CD4-positive, alpha-beta T cell (primary cell): ENCODE measurements at regions not wholly inside any gene's neighbourhood (a gene's known extent, or its start where the extent isn't known, plus 50 kb on each side); places are given as distances from the start of the nearest gene placed in this dataset.

ENCODE experiments used
- ATAC-seq: fragments of 200-7000 bp; cut with Tn5 transposase; one replicate; pipeline ENCODE4 v1.10.0; 2022; ENCODE audit warnings: mild to moderate bottlenecking; ENCODE audit not compliant: poor library complexity
- CTCF ChIA-PET: fragments of 350-600 bp; sonication (Branson Sonifier 250); formaldehyde crosslinking; loops from one replicate; lab custom pipeline; 2021; ENCODE audit warnings: antibody characterized with exemption, inconsistent platforms; lab: Charles Lee
- POLR2A ChIA-PET: fragments of 350-600 bp; sonication (Branson Sonifier 250); formaldehyde crosslinking; loops from one replicate; lab custom pipeline; 2021; ENCODE audit warnings: antibody characterized with exemption, inconsistent platforms; lab: Charles Lee
- DNase-seq, 14 experiments: peaks; one replicate each; pipeline ENCODE4 v3.0.0-alpha.2; 2013 to 2020; ENCODE audit warnings: mixed read lengths in 2 of 14
- H3K27ac ChIP-seq, 2 donors: one replicate each; pipeline versions ENCODE4 v1.5.1 to v1.7.0; 2013; ENCODE audit warnings: low read length in 2 of 2, low read depth in 1 of 2, mild to moderate bottlenecking in 1 of 2
- H3K27me3 ChIP-seq, 2 experiments: 1 replicate in 1 of 2; 2 replicates in 1 of 2; pipeline versions ENCODE4 v1.6.1 to v1.7.0; 2013; ENCODE audit warnings: low read length in 2 of 2, control low read depth in 1 of 2, mild to moderate bottlenecking in 1 of 2, moderate library complexity in 1 of 2; ENCODE audit not compliant: insufficient read depth in 2 of 2, control insufficient read depth in 1 of 2
- H3K36me3 ChIP-seq: one replicate; pipeline ENCODE4 v1.6.1; 2013; ENCODE audit warnings: low read length, control low read depth; ENCODE audit not compliant: insufficient read depth
- H3K4me1 ChIP-seq: one replicate; pipeline ENCODE4 v1.6.1; 2013; ENCODE audit warnings: low read length, control low read depth; ENCODE audit not compliant: insufficient read depth
- H3K4me3 ChIP-seq: one replicate; pipeline ENCODE4 v1.5.1; 2013; ENCODE audit warnings: mild to moderate bottlenecking, low read length, moderate library complexity
- H3K9me3 ChIP-seq, 2 experiments: 1 replicate in 1 of 2; 2 replicates in 1 of 2; pipeline versions ENCODE4 v1.6.1 to v1.7.0; 2013; ENCODE audit warnings: low read length in 2 of 2, mild to moderate bottlenecking in 2 of 2, control low read depth in 1 of 2, moderate library complexity in 1 of 2; ENCODE audit not compliant: control insufficient read depth in 1 of 2, insufficient read depth in 1 of 2
- H3K27ac Mint-ChIP-seq: one replicate; pipeline ENCODE4 v1.8.0; 2020; ENCODE audit warnings: mixed read lengths
- H3K27me3 Mint-ChIP-seq: one replicate; pipeline ENCODE4 v1.8.0; 2021; ENCODE audit warnings: mixed read lengths
- H3K36me3 Mint-ChIP-seq: one replicate; pipeline ENCODE4 v1.8.0; 2021; ENCODE audit warnings: low read depth, mixed read lengths
- H3K4me1 Mint-ChIP-seq: one replicate; pipeline ENCODE4 v1.8.0; 2021; ENCODE audit warnings: low read depth, mixed read lengths
- H3K4me3 Mint-ChIP-seq: one replicate; pipeline ENCODE4 v1.8.0; 2020; ENCODE audit warnings: mild to moderate bottlenecking, mixed read lengths
- H3K9me3 Mint-ChIP-seq: one replicate; pipeline ENCODE4 v1.8.0; 2020; ENCODE audit warnings: mixed read lengths
- CTCF ChIP-seq: fragments of 200-600 bp; IDR thresholded peaks from one replicate; pipeline ENCODE4 v1.8.0; 2022; ENCODE audit warnings: antibody characterized with exemption, mild to moderate bottlenecking
- intact Hi-C, 2 experiments: fragments of 100-400 bp; cut with DNase I in 1 of 2; cut with micrococcal nuclease in 1 of 2; formaldehyde crosslinking; loops; one replicate each; pipeline versions ENCODE4 v1.15.1 to v1.9.0; 2023 to 2025; cut with DNase I, micrococcal nuclease

- H3K9me3 Mint-ChIP-seq = no peaks in the 10 kb centered on the region
- H3K36me3 Mint-ChIP-seq = no peaks in the 10 kb centered on the region
- ATAC-seq (no peak), DNase-seq (no peak)
- no peak for TF ChIP-seq CTCF
- H3K27ac ChIP-seq = no peak overlapping the region
- H3K4me1 ChIP-seq = no peaks in the 10 kb centered on the region
- H3K4me3 ChIP-seq = no peak overlapping the region
- no peaks in the 10 kb centered on the region for H3K27me3 ChIP-seq
- ChIA-PET POLR2A (no interaction called here), CTCF (no interaction called here)
- no peak overlapping the region for H3K27ac Mint-ChIP-seq
- no peaks in the 10 kb centered on the region for H3K4me1 Mint-ChIP-seq
- H3K27me3 Mint-ChIP-seq = no peaks in the 10 kb centered on the region
- no peaks in the 10 kb centered on the region for H3K9me3 ChIP-seq
- intact Hi-C loops = no loop called here
- H3K36me3 ChIP-seq = no peaks in the 10 kb centered on the region
- H3K4me3 Mint-ChIP-seq = no peak overlapping the region
Observed at GRCh38 chr21:27795418-27795817, 828.5 kb upstream of the ADAMTS5 start.

- no peaks in the 10 kb centered on the region for H3K36me3 ChIP-seq
- no peak overlapping the region for H3K27ac ChIP-seq
- TF ChIP-seq CTCF = no peak
- no peaks in the 10 kb centered on the region for H3K4me1 ChIP-seq
- H3K4me1 Mint-ChIP-seq = no peaks in the 10 kb centered on the region
- ATAC-seq (no peak), DNase-seq (no peak)
- no peak overlapping the region for H3K4me3 Mint-ChIP-seq
- H3K27ac Mint-ChIP-seq = no peak overlapping the region
- intact Hi-C loops = no loop called here
- no peak overlapping the region for H3K4me3 ChIP-seq
- H3K27me3 ChIP-seq = no peaks in the 10 kb centered on the region
- H3K36me3 Mint-ChIP-seq = no peaks in the 10 kb centered on the region
- ChIA-PET POLR2A (no interaction called here), CTCF (no interaction called here)
- H3K9me3 ChIP-seq = no peaks in the 10 kb centered on the region
- H3K9me3 Mint-ChIP-seq = no peaks in the 10 kb centered on the region
- H3K27me3 Mint-ChIP-seq = no peaks in the 10 kb centered on the region
Observed at GRCh38 chr21:27793901-27794300, 827.0 kb upstream of the ADAMTS5 start.

GRCh38 chr21:27787046-27787445 lies 820.2 kb upstream of the ADAMTS5 start:
- DNase-seq = no peak
- no peaks in the 10 kb centered on the region for H3K9me3 ChIP-seq
- no peak overlapping the region for H3K4me3 Mint-ChIP-seq
- no peaks in the 10 kb centered on the region for H3K4me1 Mint-ChIP-seq
- ChIA-PET CTCF (no interaction called here), POLR2A (no interaction called here)
- H3K4me1 ChIP-seq = no peaks in the 10 kb centered on the region
- intact Hi-C loops = loop anchor here in 1 of 2 experiments (5.0 kb wide), 1 partner anchor 50 kb away; no protein-coding TSS in a partner anchor
- H3K27me3 ChIP-seq = no peaks in the 10 kb centered on the region
- ATAC-seq = no peak
- no peaks in the 10 kb centered on the region for H3K36me3 ChIP-seq
- H3K4me3 ChIP-seq = no peak overlapping the region
- no peak overlapping the region for H3K27ac ChIP-seq
- H3K27me3 Mint-ChIP-seq = no peaks in the 10 kb centered on the region
- H3K36me3 Mint-ChIP-seq = no peaks in the 10 kb centered on the region
- TF ChIP-seq CTCF = no peak
- H3K27ac Mint-ChIP-seq = no peak overlapping the region
- H3K9me3 Mint-ChIP-seq = peaks cover 5% of the 10 kb centered on the region
